GM21825 (cell line): ENCODE measurements at regions not wholly inside any gene's neighbourhood (a gene's known extent, or its start where the extent isn't known, plus 50 kb on each side); places are given as distances from the start of the nearest gene placed in this dataset.
"Not testable (repeated sequence)": the region's sequence is repeated elsewhere in the genome, so short reads cannot be mapped to it uniquely, and the experiment has no call there.

Experiments
- ATAC-seq: cut with Tn5 transposase; IDR thresholded peaks from one replicate; pipeline ENCODE4 v1.9.1; 2021; ENCODE audit warnings: mild to moderate bottlenecking, moderate library complexity; ENCODE audit not compliant: unreplicated experiment

GRCh38 chr5:115439042-115439441 lies 105.5 kb downstream of the FEM1C start:
- no peak for ATAC-seq

DNA sequence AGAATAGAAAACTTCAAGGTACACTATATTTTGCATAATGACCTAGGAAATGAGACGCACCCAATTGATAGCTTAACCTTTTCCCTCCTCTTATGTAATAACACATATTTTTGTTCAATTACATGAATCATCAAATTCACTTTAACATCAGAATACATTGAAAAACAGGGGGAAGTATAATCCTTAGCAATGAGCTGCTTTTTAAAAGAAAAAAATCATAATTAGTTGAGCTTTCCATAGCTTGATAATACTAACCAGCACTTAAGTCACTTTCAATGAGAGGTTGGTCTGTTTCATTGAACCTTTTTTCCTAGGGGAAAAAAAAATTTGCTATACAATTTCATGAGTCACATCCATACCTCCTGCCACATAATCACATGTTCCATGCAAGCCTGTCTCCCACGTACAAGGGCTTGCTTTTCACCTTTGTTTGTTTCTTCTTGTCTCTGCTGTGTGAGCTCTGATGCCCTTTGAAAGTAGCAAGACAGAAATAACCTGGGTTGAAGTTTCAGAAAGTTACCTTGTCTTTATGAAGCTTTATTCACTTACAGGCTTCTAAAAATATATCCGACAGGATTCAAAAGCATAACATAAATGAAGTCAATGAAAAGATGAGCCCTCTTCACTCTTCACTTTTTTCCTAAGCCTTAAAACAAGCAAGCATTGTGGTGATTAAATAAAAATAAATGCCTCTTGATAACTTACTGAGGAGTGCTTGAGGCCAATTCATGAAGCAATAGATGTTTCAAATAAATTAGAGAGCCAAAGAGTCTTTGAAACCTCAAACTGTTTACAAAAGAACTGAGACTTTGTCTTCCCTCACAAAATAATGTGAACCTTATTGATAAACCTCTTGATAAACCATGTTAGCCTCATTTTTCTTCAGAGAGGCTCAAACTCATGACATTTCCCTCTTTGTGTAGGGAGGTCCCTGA lies 108.5 kb downstream of the FEM1C start:
- no peak for ATAC-seq

DNA sequence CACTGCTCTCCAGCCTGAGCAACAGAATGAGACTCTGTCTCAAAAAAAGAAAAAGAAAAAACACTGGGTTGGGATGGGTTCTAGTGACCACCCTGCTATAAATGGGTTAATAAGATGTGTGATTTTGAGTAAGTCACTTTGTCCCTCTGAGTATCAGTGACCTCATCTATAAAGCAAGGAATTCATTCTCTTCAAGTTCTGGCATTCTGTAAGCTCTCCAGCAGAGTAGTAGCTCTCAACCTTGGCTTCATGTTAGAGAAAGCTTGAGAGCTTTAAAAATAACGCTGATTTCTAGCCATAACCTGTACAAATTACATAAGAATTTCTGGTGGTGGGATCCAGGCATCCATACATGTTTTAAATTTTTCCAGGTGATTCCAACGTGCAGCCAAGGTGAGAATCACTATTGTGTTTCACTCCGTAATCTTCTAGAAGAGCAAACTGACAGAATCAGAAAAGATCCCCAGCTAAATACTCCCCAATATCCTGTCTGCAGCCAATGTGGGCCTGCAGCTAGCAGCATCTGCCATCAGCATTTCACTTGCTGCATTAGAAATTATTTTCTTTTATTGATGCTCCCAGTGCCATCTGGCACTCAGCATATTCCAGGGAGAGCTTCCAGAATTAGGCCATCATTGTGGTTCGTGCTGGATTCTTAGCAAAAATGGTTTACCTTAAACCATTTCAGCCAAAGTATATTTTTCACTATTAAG lies 109.4 kb downstream of the FEM1C start:
- no peak for ATAC-seq

DNA sequence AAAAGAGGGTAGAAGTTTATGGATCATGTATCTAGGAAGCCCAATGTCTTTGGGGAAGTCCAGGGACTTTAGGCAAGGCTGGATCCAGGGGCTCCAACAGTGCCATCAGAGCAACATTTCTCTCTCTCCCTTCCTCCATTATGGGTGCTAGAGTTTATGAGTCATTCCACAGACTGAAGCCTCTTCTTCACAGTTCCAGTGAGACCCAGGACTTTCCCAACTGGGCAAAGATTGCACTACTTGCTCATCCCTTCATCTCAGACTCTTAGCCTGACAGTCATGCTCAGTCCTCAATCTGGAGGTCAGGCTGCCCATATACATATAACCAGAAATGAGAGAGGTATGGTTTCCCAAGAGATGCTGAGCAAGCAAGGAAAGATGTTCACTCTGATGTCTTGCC lies 110.7 kb downstream of the FEM1C start:
- no peak for ATAC-seq

GRCh38 chr5:115432691-115433090 lies 111.9 kb downstream of the FEM1C start:
- no peak for ATAC-seq

DNA sequence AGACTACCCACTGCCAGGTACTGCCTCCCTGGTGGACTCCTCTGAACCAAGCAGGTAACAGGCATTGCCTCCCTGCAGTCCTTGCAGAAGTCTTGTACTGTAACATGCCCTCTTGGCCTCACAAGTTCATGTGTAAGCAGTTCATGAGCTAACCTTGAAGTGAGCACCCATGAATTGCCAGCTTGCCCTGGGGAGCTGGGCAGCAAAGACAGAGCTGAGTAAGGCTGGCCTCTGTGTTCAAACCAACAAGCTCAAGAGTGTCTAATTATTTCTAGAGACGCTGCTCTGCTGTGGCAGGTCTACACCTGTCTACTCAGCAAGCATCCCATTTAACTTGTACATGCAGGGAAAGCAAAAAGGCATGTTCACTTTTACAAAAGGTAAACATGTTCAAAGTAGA lies 113.5 kb downstream of the FEM1C start:
- ATAC-seq, result no peak

DNA sequence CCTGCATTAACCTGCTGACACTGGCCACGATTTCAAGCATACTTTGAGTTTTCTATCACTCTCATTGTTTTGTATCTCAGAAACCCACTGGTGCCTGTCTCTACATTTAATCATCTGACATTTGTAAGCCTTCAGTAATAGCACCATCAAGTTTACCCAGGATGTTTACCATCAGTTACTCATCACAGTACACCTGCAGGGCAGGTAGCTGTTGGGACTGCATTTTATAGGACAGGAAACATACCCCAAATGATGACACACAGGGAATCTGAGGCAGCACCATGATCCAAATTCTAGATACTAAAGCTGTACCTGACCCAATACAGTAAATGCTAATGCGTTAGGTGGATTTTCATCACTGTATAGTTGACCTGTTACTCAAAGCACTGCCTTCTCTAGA lies 114.2 kb downstream of the FEM1C start:
- ATAC-seq, result no peak

DNA sequence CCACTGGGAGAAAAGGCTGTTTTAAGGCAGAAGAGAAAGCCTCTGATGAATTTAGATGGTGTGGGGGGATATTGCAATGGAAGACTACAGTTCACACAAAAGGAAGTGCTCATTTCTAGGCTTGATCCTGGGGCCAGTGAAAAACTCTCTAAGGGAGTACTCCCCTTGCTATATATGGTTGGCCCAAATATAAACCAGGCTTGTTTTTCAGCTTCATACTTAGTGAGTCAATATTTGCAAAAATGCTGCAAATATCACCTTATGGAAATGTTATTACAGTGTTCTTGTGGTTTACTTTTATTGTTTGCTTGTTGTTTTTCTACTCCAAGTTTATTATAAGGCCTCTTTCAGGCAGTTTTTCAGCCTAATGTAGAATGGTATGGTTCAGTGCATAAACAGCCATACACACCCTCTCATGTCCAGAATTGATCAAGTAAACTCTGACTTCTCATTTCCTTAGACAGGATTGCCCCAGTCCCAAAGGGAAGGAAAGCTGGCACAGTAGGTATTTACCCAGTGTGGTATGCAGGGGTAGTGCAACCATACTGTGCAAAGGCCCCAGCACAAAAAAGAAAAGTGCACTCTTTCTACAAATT lies 115.1 kb downstream of the FEM1C start:
- ATAC-seq, result no peak

DNA sequence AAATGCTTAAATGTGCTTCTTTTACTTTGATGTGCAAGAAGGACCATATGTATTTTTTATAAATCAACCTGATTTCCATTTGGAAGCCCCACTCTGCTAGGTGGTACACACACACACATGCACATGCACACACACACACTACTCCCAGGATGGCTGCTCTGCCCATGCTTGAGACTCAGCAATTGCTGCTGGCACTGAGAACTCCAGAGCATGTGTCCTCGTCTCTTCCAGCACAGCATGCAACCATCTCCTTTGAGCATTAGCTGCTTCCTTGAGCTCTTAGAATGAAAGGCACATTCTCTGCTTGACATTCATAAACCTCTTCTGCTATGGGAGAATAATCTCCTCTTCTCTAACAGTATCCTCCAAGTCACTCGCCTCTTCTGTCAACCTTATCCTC lies 115.9 kb downstream of the FEM1C start:
- ATAC-seq, result no peak

DNA sequence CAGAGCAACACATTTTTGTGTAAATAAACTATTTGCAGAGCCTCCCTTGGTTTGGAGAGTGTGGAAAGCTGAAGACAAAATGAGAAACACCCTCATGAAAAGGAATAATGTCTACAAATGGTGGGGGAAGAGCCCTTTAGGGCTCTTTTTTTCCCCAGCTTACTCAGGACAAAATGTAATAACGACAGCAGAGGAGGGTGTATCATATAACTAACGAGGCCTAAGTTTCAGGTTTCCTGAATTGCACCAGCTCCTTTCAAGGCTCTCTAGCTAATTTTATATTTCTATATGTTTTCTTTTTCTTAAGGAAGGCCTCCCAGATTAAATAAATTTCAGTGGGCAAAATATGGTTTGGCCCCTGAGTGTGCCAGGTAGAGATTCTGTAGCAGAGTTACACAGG lies 116.3 kb downstream of the FEM1C start:
- ATAC-seq, result no peak

- ATAC-seq, result no peak
Measured at GRCh38 chr5:115424446-115424845, 120.1 kb downstream of the FEM1C start.

- no peak for ATAC-seq
Measured at GRCh38 chr5:115424030-115424429, 120.5 kb downstream of the FEM1C start.

- no peak for ATAC-seq
Measured at GRCh38 chr5:115423541-115423940, 121.0 kb downstream of the FEM1C start.

DNA sequence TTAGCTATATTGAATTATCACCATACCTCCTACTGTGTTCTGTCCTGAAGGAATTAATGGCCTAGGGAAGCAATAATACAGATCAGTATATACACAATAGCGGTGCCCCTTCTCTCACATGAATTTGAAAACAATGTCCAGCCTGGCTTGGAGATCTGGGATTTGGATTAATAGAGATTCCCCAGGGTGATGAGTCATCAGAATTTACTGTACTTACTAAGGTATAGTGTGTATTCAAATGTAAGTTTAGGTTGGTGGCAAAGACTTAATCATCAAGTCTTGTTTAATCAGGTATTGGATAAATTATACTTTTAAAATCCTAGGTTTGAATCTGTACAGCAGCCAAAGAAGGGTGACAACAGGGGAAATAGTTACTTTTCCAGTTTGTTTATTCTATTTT lies 121.5 kb downstream of the FEM1C start:
- ATAC-seq, result no peak

DNA sequence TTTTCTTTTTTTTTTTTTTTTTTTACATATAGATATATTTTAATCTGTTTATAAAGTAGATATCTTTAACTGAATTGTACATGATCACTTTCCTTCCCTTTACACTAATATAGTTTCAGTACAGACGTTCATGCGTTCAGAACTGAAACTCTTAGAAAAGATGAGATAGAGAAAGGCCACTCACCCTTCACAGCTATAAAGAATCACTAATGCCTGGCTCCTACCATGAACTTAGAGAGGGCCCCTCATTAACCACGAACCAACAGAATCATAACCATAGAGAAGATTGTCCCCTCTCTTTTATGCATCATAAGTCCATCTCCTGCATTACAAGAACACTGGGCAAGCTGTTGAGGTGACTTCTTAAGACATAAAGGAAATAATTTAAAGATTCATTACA lies 123.8 kb downstream of the FEM1C start:
- ATAC-seq, result not testable (repeated sequence)

DNA sequence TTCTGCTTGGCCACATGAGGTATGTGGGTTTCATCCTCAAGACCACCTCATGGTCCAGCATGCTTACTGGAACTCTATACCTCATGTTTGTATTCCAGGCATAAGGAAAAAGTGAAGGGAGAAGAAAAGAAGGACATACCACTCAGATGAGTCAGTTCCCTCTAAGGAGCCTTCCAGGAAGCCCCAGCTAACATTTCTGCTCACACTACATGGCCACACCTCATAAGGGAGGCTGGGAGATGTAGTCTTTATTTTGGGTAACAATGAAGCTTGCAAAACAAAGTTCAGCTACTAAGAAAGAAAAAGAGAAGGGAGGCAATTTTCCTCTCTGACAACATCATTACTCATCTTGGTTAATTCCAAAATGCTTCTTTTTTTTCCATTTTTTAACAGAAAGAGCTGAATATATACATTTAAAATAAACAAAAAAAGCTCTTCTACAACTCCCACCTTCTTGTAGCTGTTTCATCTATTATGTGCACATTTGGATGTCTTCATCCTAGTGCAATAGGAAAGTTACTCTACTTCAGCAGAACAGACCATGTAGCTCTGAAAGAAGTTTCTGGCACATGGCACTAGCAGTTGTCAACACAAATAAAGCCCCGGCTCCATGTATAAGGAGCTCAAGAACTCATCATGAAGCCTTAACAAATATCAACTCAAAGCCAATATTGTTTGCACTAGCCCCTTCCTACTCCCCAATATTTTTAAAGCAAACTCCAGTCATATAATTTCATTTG lies 123.6 kb upstream of the CCDC112 start:
- no peak for ATAC-seq

- ATAC-seq, result no peak
Measured at GRCh38 chr5:115418788-115419187, 122.3 kb upstream of the CCDC112 start.

DNA sequence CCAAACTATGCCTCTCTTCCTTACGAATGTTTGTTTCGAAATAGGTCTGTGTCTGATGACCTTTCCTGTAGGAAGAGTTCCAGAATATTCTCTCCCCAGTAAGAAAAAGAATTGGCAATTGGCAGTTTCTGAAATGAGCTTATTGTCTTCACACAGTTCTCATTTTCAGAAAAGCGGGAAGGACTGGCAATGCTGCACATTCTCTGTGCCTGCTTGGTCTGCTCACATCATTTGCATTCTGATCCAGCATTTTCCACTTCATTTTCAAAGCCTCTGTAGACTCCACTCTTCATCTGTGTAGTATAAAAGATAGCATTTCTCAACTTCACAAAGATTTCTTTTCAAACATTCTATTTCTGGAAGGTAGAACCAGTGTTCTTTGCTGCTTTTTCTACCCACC lies 120.6 kb upstream of the CCDC112 start:
- no peak for ATAC-seq

DNA sequence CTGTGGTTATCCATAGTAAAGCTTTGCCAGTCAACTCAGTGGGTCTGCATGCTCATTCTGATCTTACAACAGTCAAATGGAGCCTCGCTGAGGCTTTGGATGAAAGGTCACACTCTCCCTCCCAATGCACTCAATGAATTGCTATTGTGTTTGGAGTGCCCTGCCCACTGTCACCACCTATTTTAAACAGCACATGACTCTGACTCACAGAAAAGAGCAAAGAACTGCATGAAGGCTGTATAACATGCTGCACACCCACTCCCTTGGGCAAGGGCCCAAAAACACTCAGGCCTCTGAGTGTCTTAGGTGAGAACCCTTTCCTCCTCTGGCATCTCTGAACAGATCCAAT lies 118.7 kb upstream of the CCDC112 start:
- ATAC-seq, result no peak

- no peak for ATAC-seq
Measured at GRCh38 chr5:115414406-115415142, 118.1 kb upstream of the CCDC112 start.

- ATAC-seq, result no peak
Measured at GRCh38 chr5:115413651-115414050, 117.2 kb upstream of the CCDC112 start.
